ENCODE measurements at regions not wholly inside any gene's neighbourhood (a gene's known extent, or its start where the extent isn't known, plus 50 kb on each side); places are given as distances from the start of the nearest gene placed in this dataset.

- intact Hi-C loops (cut with DNase I) = no loop called here
- no peaks in the 10 kb centered on the region for H3K36me3 ChIP-seq
Measured at GRCh38 chr13:50131920-50132903, 117.0 kb downstream of the KCNRG start.

GRCh38 chr13:50132904-50133357 lies 117.7 kb downstream of the KCNRG start:
- peaks cover 7% of the 10 kb centered on the region for H3K27me3 ChIP-seq
- intact Hi-C loops (cut with DNase I) = no loop called here
- H3K36me3 ChIP-seq = no peaks in the 10 kb centered on the region
- peaks cover 8% of the 10 kb centered on the region for H3K4me1 ChIP-seq
- DNase-seq (ENCODE audit: extremely low spot score in 2 of 2) = no peak
- no peak for TF ChIP-seq POLR2AphosphoS5 (IDR thresholded peaks at IDR 0.05; ENCODE audit: insufficient read depth in 1 of 2, low read depth in 1 of 2)
- no peak for TF ChIP-seq POLR2A (IDR thresholded peaks at IDR 0.05)
- no peak for TF ChIP-seq CTCF (IDR thresholded peaks at IDR 0.05)
- no peak overlapping the region for H3K4me3 ChIP-seq
- no peak overlapping the region for H3K27ac ChIP-seq
- no peaks in the 10 kb centered on the region for H3K9me3 ChIP-seq

More at GRCh38 chr13:50131920-50132903, 117.0 kb downstream of the KCNRG start:
- Histone ChIP-seq H3K9me3 (no peaks in the 10 kb centered on the region), H3K4me3 (no peak overlapping the region), H3K4me1 (peaks cover 13% of the 10 kb centered on the region), H3K27me3 (peaks cover 7% of the 10 kb centered on the region), H3K27ac (no peak overlapping the region)
- DNase-seq (ENCODE audit: extremely low spot score in 2 of 2) = no peak
- no peak for TF ChIP-seq POLR2AphosphoS5 (IDR thresholded peaks at IDR 0.05; ENCODE audit: insufficient read depth in 1 of 2, low read depth in 1 of 2)
- no peak for TF ChIP-seq POLR2A (IDR thresholded peaks at IDR 0.05)
- no peak for TF ChIP-seq CTCF (IDR thresholded peaks at IDR 0.05)

GRCh38 chr13:50133358-50133953 lies 118.2 kb downstream of the KCNRG start:
- H3K27ac ChIP-seq = no peak overlapping the region
- H3K4me1 ChIP-seq = peaks cover 8% of the 10 kb centered on the region
- DNase-seq (ENCODE audit: extremely low spot score in 2 of 2) = no peak
- H3K9me3 ChIP-seq = no peaks in the 10 kb centered on the region
- H3K4me3 ChIP-seq = no peak overlapping the region
- no peaks in the 10 kb centered on the region for H3K36me3 ChIP-seq
- TF ChIP-seq CTCF (IDR thresholded peaks at IDR 0.05) (no peak), POLR2AphosphoS5 (IDR thresholded peaks at IDR 0.05; ENCODE audit: insufficient read depth in 1 of 2, low read depth in 1 of 2) (no peak), POLR2A (IDR thresholded peaks at IDR 0.05) (no peak)
- H3K27me3 ChIP-seq = peaks cover 7% of the 10 kb centered on the region
- intact Hi-C loops (cut with DNase I) = no loop called here

- intact Hi-C loops (cut with DNase I) = no loop called here
- Histone ChIP-seq H3K4me3 (no peak overlapping the region), H3K4me1 (no peaks in the 10 kb centered on the region), H3K9me3 (no peaks in the 10 kb centered on the region), H3K27ac (no peak overlapping the region), H3K36me3 (no peaks in the 10 kb centered on the region), H3K27me3 (no peaks in the 10 kb centered on the region)
- no peak for DNase-seq (ENCODE audit: extremely low spot score in 2 of 2)
- no peak for TF ChIP-seq POLR2A (IDR thresholded peaks at IDR 0.05)
- TF ChIP-seq POLR2AphosphoS5 (IDR thresholded peaks at IDR 0.05; ENCODE audit: insufficient read depth in 1 of 2, low read depth in 1 of 2) = no peak
- TF ChIP-seq CTCF (IDR thresholded peaks at IDR 0.05) = no peak
Measured at GRCh38 chr13:50136226-50136625, 121.0 kb downstream of the KCNRG start.

All from vagina (tissue), 2 donors.